ENCODE measurements at regions not wholly inside any gene's neighbourhood (a gene's known extent, or its start where the extent isn't known, plus 50 kb on each side); places are given as distances from the start of the nearest gene placed in this dataset.

DNA sequence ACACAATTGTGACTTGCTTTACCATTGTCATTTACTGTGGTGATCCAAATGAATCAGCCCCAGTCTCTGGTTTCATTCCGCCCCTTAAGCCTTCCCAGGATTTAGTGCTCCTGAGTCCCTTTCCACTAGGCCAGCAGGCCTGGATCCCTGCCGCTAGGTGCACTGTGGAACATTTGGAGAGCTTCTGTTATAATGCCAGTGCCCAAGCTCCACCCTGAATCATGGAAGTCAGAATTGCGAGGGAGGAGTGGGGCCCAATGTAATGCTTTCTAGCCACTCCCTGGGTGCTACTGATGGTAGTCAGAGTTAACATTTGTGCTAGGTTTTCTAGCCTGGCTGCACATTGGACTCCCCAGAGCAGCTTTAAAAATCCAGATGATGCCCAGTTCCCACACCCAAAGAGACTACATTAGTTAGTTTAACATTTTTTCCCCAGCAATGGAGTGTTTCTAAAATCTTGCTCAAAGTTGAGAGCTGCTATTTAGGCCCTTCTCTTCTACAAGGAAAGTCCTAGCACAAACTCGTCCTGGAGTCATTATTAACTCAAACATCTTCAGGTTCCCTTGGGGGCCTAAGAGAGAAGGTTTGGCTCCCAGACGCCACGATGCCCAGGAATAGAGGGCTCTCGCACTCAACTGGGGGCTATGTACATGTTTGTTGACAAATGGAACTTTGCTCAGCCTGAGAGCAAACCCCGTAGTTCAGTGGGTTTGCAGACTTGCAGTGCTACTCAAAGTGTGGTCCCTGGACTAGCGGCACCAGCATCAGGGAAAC lies 366.7 kb upstream of the PROK2 start:
- no peak for TF ChIP-seq CTCF (IDR thresholded peaks at IDR 0.05 in 4 of 5, conservative IDR thresholded peaks at IDR 0.05 in 1 of 5)
- no peak for TF ChIP-seq POLR2A (IDR thresholded peaks at IDR 0.05)

Data from gastrocnemius medialis (tissue), 4 donors.